Endothelial cell of umbilical vein (primary cell): ENCODE measurements at regions not wholly inside any gene's neighbourhood (a gene's known extent, or its start where the extent isn't known, plus 50 kb on each side); places are given as distances from the start of the nearest gene placed in this dataset.

Experiments
- EZH2 ChIP-seq: IDR thresholded peaks from 2 replicates; pipeline ENCODE4 v1.6.1; 2012; ENCODE audit warnings: borderline replicate concordance, low read depth, mild to moderate bottlenecking, moderate library complexity, low read length, inconsistent platforms; ENCODE audit not compliant: severe bottlenecking
- POLR2AphosphoS5 ChIP-seq: IDR thresholded peaks from 2 replicates; pipeline ENCODE4 v1.6.1; 2012; ENCODE audit warnings: low read depth, mild to moderate bottlenecking, control low read depth, low read length, moderate library complexity; ENCODE audit not compliant: insufficient read depth
- TF ChIP-seq, protein P1 (sequence below), 2 donors: IDR thresholded peaks; 1 replicate in 1 of 2; 2 replicates in 1 of 2; pipeline ENCODE4 v1.5.1; 2011; ENCODE audit warnings: low read length in 2 of 2, mild to moderate bottlenecking in 2 of 2, moderate library complexity in 2 of 2, control low read depth in 1 of 2, inconsistent platforms in 1 of 2, low read depth in 1 of 2; ENCODE audit not compliant: insufficient read depth in 1 of 2; ENCODE audit errors: extremely low read depth in 1 of 2

DNA sequence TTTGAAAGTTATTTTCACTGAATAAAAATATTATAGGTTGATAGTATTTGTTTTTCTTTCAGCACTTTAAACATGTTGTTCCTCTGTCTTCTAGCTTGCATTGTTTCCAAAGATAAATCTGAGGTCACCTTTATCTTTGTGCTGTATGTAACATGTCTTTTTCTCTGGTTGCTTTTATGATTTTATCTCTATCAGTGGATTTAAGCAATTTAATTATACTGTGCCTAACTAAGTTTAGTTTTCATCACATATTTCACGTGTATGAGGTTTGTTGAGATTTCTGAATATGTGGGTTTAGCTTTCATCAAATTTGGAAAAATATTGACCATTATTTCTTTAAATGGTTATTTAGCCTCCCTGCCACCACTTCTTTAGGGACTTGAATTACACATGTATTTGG is 214.5 kb downstream of the SNX18 start:
- TF ChIP-seq POLR2AphosphoS5: no peak
- no peak for TF ChIP-seq EZH2
- TF ChIP-seq, protein P1, sequence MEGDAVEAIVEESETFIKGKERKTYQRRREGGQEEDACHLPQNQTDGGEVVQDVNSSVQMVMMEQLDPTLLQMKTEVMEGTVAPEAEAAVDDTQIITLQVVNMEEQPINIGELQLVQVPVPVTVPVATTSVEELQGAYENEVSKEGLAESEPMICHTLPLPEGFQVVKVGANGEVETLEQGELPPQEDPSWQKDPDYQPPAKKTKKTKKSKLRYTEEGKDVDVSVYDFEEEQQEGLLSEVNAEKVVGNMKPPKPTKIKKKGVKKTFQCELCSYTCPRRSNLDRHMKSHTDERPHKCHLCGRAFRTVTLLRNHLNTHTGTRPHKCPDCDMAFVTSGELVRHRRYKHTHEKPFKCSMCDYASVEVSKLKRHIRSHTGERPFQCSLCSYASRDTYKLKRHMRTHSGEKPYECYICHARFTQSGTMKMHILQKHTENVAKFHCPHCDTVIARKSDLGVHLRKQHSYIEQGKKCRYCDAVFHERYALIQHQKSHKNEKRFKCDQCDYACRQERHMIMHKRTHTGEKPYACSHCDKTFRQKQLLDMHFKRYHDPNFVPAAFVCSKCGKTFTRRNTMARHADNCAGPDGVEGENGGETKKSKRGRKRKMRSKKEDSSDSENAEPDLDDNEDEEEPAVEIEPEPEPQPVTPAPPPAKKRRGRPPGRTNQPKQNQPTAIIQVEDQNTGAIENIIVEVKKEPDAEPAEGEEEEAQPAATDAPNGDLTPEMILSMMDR (IDR thresholded peaks at IDR 0.05; ENCODE audit: extremely low read depth in 1 of 2, insufficient read depth in 1 of 2, low read depth in 1 of 2, low read length in 2 of 2): no peak
